Coronary artery (tissue), 2 donors: ENCODE measurements at regions not wholly inside any gene's neighbourhood (a gene's known extent, or its start where the extent isn't known, plus 50 kb on each side); places are given as distances from the start of the nearest gene placed in this dataset.

Experiments
- DNase-seq: peaks from one replicate; pipeline ENCODE4 v3.0.0-alpha.2; 2017; ENCODE audit warnings: low spot score
- H3K27ac ChIP-seq, 2 donors: fragments of 200-600 bp; sonication (generic); one replicate each; pipeline ENCODE4 v1.5.1; 2016 to 2019
- H3K4me3 ChIP-seq: fragments of 200-600 bp; sonication (generic); 2 replicates; pipeline ENCODE4 v1.5.1; 2016; ENCODE audit warnings: mild to moderate bottlenecking, moderate library complexity
- TF ChIP-seq, protein P1 (sequence below): fragments of 200-600 bp; sonication (generic); IDR thresholded peaks from one replicate; pipeline ENCODE4 v1.5.1; 2019; ENCODE audit warnings: antibody characterized with exemption

DNA sequence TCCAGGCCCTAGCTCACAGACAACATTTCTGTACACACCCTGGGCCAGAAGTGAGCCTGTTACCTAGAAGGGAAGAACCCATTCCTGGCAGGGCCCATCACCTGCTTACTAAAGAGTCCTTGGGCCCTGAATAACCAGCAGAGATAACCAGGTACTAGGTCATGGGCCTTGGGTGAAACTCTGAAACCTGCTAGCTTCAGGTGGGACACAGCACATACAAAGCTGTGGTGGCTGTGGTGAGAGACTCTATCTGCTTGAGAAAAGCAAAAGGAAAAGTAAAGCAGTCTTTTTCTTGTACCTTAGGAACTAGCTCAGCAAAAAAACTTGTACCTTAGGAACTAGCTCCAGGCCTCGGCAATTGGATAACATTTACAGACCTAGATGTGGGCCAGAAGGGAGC lies 1895.9 kb upstream of the PCDH20 start:
- Histone ChIP-seq H3K4me3 (no peak overlapping the region), H3K27ac (no peak overlapping the region)
- no peak for DNase-seq
- TF ChIP-seq, protein P1, sequence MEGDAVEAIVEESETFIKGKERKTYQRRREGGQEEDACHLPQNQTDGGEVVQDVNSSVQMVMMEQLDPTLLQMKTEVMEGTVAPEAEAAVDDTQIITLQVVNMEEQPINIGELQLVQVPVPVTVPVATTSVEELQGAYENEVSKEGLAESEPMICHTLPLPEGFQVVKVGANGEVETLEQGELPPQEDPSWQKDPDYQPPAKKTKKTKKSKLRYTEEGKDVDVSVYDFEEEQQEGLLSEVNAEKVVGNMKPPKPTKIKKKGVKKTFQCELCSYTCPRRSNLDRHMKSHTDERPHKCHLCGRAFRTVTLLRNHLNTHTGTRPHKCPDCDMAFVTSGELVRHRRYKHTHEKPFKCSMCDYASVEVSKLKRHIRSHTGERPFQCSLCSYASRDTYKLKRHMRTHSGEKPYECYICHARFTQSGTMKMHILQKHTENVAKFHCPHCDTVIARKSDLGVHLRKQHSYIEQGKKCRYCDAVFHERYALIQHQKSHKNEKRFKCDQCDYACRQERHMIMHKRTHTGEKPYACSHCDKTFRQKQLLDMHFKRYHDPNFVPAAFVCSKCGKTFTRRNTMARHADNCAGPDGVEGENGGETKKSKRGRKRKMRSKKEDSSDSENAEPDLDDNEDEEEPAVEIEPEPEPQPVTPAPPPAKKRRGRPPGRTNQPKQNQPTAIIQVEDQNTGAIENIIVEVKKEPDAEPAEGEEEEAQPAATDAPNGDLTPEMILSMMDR, result no peak

DNA sequence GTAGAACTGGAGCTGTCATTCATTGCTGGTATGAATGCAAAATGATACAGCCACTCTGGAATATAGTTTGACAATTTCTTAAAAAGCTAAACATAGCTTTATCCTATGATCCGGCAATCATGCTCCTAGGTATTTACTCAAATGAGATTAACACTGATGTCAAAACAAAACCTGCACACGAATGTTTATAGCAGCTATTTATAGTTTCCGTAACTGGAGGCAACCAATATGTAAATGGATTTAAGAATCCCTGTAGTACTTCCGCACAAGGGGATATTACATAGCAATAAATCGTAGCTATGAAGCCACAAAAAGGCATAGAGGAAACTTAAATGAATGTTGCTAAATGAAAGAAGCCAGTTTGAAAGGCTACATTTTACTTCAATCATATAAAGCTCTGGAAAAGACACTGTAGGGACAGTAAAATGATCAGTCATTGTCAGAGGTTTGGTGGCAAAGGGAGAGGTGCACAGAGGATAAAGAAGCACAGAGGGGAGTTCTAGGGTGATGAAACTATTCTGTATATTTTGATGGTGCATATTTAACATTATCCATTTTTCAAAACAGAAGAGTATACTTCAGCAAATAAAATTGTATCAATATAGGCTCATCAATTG lies 1893.0 kb upstream of the PCDH20 start:
- no peak overlapping the region for H3K27ac ChIP-seq
- H3K4me3 ChIP-seq, result no peak overlapping the region
- DNase-seq, result no peak
- TF ChIP-seq, protein P1, result no peak

DNA sequence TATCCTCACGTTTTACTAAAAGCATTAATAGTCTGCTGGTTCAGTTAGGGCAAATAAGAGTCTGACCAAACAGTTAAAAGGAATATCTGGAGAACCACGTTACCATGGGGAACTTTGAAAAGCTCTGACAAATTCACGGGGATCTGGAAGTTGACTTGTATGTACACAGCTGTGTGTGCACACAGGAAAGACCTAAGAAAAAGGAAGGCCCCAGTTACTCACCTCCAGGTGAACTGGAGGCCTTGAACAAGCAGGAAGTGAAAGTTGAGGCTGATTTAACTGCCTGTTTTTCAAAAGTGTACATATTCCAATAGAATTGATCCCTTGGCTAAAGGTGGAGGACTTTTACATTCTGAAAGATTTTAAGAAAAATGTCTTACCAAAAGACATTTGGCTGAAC lies 1891.6 kb upstream of the PCDH20 start:
- Histone ChIP-seq H3K27ac (no peak overlapping the region), H3K4me3 (no peak overlapping the region)
- no peak for DNase-seq
- TF ChIP-seq, protein P1, result no peak

DNA sequence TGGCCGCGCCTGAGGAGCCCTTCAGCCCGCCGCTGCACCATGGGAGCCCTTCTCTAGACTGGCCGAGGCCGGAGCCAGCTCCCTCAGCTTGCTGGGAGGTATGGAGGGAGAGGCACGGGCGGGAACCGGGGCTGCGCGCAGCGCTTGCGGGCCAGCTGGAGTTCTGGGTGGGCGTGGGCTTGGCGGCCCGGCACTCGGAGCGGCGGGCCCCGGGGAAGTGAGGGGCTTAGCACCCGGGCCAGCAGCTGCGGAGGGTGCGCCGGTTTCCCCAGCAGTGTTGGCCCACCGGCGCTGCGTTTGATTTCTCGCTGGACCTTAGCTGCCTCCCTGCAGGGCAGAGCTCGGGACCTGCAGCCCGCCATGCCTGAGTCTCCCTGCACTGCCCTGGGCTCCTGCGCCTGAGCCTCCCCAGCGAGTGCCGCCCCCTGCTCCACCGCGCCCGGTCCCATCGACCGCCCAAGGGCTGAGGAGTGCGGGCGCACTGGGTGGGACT lies 1890.0 kb upstream of the PCDH20 start:
- no peak overlapping the region for H3K4me3 ChIP-seq
- no peak overlapping the region for H3K27ac ChIP-seq
- no peak for DNase-seq
- TF ChIP-seq, protein P1, result no peak

DNA sequence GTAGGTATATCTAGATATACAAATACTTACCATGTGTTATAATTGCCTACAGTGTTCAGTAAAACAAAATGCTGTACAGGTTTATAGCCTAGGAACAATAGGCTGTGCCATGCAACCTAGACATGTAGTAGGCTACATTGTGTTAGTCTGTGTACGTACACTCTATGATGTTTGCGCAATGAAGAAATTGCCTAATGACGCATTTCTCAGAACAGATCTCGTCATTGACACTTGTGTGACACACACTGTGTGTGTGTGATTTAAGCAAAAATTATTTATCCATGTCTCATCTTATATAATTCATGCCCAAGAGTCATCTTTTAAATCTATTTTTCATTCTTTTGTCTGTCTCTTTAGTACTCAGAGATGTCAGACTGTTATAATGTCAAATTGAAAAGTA lies 1888.8 kb upstream of the PCDH20 start:
- Histone ChIP-seq H3K4me3 (no peak overlapping the region), H3K27ac (no peak overlapping the region)
- no peak for DNase-seq
- TF ChIP-seq, protein P1, result no peak

DNA sequence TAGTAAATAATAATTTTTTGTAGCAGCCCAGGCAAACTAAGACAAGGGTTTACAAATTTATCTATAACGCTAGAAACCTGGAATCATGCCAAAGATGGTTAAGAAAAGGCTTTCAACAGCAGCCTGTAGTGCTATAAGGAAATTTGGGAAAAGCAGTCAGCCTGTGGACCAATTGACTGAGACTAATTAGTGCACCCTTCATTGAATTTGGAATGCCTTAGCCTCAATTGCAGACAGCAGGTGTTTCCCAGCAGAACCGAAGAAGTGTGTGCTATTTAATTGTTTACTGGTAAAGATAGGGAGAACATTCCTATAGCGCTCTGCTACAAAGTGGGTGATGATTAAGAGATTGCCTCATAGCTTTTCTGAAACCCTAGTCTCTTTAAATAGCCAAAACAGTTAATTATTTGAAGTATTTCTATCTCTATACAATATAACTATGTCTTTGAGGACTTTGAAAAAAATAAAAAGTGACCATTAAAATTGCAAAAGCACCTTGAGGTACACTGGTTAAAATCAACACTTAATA lies 1884.3 kb upstream of the PCDH20 start:
- Histone ChIP-seq H3K27ac (no peak overlapping the region), H3K4me3 (no peak overlapping the region)
- no peak for DNase-seq
- TF ChIP-seq, protein P1, result no peak

DNA sequence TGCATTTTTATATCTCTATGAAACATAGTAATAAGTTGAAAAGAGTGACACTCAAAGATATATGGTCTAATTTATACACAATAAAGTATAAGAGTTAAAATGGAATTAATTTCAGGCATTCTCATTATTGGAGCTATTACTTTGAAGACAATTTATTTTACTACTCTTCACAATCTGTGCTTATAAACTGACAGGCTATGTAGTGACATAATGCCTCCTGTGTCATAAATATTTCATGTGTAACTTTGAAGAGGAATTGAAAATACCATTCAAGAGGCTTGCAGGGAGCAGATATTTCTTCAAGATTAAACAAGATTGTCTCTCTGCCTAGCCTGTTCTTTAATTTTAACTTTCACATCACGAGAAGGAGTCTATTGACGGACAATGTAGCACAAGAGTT lies 1881.5 kb upstream of the PCDH20 start:
- TF ChIP-seq, protein P1, result no peak
- no peak for DNase-seq
- Histone ChIP-seq H3K27ac (no peak overlapping the region), H3K4me3 (no peak overlapping the region)
